HG02938 (cell line): ENCODE measurements at regions not wholly inside any gene's neighbourhood (a gene's known extent, or its start where the extent isn't known, plus 50 kb on each side); places are given as distances from the start of the nearest gene placed in this dataset.
A peak's percentile ranks its signal among the peaks of the same experiment; 100 is the strongest.

ENCODE experiments used
- ATAC-seq: cut with Tn5 transposase; IDR thresholded peaks from one replicate; pipeline ENCODE4 v1.9.1; 2021; ENCODE audit warnings: mild to moderate bottlenecking, moderate library complexity; ENCODE audit not compliant: unreplicated experiment

DNA sequence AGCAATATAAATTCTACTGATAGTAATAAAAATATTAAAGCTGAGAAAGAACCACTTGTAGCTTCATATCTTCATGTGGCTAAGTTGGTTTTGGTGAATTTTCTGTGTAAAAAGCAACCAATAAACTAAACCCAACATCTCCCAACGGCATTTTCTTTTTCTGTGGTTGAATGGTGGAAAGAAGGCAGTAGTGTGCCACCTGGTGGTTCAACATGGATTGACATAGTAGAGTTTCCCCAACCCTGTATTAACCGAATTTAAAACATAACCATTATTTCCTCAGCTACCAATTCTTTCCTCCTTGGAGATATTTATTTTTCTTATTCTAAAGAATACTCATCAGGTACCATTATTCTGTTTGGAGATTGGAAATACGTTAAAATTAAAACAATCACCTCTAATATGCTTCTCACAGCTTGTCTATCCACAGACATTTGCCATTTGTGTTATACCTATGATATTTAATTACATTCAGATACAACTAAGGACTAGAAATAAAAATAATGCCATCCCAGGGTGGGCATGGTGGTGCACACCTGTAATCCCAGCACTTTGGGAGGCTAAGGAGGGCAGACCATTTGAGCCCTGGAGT lies 117.1 kb upstream of the EEF1E1 start:
- peak; percentile 85 for ATAC-seq

DNA sequence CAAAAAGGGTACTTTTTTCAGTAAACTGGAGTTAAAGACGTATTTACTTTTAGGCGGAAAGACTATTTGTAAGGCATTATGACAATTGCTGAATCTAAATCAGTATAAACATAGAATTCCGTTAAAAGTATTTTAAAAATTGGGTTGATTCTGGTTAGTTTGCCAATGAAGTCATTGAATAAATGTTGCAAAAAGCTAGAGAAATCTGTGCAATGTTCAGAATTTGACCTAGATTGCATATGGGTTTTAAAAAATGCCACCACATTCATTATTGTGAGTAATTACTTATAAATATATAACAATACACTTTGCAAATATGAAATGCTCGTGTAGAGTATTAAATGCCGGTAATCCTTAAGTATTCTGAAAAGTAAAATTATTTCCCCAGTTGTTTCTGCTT lies 116.5 kb upstream of the EEF1E1 start:
- ATAC-seq, result no peak

DNA sequence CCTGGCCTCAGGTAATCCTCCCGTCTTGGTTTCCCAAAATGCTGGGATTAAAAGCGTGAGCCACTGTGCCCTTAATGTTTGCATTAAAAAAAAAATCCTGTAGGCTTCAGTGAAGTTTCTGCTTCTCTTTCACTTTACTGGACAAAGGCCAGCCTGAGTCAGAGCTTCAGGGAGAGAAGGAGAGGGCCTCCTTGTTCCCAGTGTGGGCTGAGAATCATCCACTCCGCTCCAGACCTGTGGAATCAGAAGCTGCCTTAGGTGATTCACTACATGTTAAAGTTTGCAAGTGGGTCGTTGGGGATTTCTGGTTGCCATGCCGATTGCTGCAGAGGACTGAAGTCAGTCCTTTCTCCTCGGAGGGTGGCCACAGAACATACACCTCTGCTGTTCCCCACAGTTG lies 113.3 kb upstream of the EEF1E1 start:
- no peak for ATAC-seq

DNA sequence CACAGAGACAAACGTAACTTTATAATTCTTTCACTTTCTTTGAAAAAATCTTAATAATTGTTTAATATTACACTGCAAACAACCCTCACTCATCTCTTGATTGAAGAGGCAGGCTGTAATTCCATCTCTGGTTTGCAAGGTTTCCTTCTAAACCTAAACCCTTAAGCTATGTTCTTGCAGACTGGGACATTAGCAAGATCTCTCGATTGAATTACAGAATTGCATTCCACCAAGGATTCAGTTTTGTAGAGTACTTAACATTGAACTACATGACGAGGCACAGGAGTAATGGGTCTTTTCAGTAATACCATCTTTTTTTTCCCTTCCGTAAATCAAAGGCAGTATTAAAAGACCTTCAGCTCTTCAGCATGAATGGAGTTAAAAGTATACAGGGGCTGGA lies 111.6 kb upstream of the EEF1E1 start:
- no peak for ATAC-seq

DNA sequence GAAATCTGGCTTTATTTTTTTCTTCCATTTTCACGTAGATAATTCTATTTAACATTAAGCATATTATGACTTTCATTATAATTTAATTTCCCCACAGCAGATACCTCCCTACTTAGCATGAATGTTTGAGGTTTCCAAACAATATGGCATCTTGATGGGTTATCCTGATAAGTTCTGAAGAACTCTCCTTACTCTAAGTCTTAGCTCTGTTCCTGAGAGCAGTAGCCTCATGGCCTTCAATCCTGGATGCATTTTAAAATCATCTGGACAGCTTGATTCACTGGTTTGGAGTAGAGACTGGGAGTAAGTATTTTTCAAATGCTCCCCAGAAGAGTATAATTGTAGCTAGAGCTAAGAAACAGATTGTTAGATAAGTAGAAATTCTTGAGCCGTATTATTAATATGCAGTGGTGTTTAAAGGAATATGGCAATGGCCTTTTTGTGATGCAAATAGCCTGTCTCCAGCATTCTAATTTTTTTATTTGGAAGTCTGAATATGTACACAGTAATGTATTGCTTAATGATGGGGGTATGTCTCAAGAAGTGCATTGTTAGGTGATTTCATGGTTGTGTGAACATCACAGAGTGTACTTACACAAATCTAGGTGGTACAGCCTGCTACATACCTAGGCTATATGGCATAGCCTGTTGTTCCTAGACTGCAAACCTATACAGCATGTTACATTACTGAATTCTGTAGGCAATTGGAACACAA lies 110.5 kb upstream of the EEF1E1 start:
- no peak for ATAC-seq

DNA sequence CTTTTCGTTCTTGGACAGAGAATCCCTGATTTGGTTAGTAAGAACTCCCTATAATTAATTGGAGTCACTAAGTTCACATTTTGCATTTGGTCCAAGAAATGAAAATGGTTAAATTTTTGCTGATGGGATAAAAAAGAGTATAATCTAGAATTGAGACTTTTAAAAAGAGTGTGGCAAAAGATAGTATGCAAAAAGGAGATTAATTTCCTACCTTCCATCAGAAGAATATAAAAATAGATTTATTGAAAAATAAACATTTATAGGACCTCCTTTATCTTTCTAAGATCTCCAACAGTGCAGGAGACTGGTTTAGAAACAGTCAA lies 105.5 kb upstream of the EEF1E1 start:
- ATAC-seq, result no peak

- no peak for ATAC-seq
Observed at GRCh38 chr6:8207191-8207868, 105.0 kb upstream of the EEF1E1 start.

GRCh38 chr6:8203337-8203736 lies 101.0 kb upstream of the EEF1E1 start:
- no peak for ATAC-seq

- ATAC-seq, result no peak
Observed at GRCh38 chr6:8201679-8202078, 99.3 kb upstream of the EEF1E1 start.

- no peak for ATAC-seq
Observed at GRCh38 chr6:8200255-8200654, 97.9 kb upstream of the EEF1E1 start.

DNA sequence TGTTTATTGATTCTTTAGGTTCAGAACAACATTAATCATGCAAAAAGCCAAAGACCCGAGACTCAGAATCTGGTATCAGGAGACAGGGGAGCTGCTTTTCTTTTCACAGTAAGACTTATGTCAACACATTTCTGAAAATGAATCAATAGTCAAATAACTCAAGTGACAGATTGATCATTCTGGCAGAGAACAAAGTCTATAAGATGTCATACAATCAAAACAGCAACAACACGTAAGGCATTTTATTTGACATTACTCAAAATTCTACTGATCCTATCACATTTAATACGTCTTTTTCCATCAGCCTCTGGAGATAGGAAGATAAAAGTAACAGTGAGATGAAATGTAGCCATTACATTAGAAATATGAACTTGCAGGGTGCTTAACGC lies 93.4 kb upstream of the EEF1E1 start:
- ATAC-seq, result no peak

- ATAC-seq, result no peak
Observed at GRCh38 chr6:8195040-8195713, 92.8 kb upstream of the EEF1E1 start.

DNA sequence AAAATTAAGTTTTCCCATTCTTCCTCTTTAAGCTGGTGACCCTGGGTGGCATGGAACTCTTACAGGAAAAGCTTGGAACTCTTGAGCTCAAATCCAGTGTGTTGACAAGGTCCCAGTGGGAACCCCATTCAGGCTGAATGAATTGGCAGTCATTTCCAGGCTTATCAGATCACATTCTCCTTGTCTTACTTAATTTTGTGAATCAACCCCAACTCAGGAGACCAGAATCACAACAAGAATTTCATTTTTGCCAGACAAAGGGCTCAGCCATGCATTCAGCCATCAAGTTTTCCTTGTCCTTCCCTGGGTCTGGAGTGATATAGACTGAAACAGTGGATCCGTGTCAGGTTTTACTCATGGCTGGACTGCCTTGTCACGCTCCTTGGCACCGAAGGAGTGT lies 92.1 kb upstream of the EEF1E1 start:
- ATAC-seq, result no peak

DNA sequence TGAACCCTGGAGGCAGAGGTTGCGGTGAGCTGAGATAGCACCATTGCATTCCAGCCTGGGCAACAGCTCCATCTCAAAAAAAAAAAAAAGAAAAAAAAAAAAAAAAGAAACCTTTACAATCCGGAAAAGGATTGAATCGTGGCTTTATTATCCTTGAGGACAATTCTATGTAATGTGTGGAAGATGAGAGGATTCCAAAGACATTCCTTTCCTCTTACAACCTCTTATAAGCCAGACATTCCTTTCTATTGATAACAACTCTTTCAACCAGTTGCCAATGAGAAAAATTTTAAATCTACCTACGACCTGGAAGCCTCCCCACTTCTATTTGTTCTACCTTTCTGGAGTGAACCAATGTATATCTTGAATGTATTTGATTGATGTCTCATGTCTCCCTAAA lies 91.2 kb upstream of the EEF1E1 start:
- ATAC-seq, result no peak

DNA sequence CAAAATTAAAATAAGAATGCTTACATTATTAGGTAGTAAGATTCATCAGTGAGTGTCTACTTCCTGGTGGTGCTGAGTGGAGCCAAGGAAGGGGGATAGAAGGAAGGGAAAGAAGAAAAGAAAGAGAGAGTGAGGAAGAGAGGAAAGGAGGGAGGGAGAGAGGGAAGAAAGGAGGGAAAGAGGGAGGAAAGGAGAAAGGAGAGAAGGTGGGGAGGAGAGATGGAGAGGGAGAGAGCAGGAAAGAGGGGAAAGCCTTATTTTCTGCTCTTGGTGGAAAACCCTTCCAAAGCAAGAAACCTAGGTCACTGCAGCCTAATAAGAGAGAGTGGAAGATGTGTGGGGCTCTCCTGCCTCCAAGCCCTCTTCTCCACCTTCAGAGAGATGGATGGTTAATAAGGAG lies 90.2 kb upstream of the EEF1E1 start:
- ATAC-seq, result no peak

DNA sequence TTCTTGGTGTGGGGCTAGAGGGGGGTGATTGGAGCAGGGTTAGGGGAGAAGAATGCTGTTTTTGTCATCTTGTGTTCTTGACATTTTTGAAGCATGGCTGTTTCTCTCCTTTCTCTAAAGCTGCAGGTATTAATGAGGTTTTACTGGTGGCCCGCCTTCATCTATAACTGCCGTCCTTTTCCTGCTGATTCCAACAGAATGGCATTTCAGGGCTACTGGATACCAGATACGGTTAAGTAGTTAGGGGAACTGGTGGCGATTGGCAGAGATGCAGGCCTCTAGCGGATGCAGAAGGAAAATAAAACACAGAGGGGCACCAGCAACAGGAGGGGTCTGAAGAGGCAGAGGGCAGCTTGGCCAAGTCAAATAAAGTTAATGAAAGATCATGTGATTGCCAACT lies 89.7 kb upstream of the EEF1E1 start:
- ATAC-seq, result no peak

DNA sequence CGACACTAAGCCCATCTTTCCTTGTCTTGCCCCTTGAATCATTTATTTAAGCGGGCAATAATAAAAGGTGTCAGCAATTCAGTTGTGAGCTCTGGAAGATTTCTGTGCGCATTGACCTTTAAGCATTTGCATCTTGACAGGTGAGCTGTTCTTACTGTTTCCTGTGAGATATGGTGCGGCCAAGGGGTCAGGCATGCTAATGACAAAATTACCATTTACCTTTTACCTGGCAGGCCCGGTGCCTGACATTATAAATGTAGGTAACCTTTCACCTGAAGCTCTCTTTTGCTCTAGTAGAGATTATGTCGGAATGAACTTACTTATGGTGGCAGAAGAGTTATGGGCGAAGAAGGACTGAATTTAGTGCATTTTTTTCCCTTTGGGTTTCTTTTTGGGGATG lies 89.3 kb upstream of the EEF1E1 start:
- ATAC-seq, result no peak

- ATAC-seq, result no peak
Observed at GRCh38 chr6:8187209-8187608, 84.9 kb upstream of the EEF1E1 start.

- ATAC-seq, result no peak
Observed at GRCh38 chr6:8182902-8183665, 80.7 kb upstream of the EEF1E1 start.

DNA sequence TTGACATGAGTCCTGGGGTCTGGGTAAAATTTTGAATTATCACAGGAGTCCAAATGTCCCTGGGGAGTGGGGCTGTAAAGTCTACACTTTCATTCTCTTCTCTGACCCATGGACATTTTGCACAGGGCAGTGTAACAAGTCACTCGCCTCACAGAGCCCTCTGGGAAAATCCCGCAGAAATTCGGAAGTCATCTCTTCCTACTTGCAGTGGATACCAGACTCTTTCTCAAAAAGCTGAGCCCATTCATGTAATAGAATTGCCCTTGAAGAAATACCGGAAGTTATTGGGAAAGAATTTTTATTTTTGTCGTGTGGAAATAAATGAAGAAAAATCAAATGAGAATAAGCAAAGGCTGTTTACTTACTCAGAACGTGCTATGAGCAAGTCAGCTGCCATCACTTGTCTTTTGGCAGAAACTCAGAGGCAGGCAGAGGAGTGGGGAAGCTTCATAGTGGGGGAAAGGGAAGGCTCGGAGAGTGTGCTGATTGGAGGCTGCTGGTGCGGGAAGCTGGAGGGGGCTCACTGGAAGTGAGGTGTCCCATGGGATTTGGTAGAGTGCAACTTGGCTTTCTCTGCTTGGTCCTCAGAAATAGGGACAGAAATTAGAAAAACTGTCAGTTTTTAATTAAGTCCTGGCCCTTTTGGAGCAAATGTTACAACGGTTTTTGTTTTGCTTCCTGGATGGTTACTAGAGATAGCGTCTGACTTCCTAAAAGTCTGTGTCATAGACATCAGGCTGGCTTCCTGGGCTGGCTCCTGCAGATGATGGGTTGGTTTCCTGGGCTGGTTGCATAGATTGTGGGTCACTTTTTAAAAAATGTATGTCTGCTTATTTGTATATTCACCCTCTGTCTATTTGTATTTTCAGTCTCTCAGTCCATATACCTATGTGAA lies 79.8 kb upstream of the EEF1E1 start:
- ATAC-seq, result no peak
